ENCODE measurements at regions not wholly inside any gene's neighbourhood (a gene's known extent, or its start where the extent isn't known, plus 50 kb on each side); places are given as distances from the start of the nearest gene placed in this dataset.

GRCh38 chr7:45415265-45415664, 158.9 kb upstream of the ADCY1 start:
- Histone ChIP-seq H3K4me2 (no peak overlapping the region), H3K9me3 (peaks cover 6% of the 10 kb centered on the region; the same call in 1 of the 3 replicates), H3K4me1 (no peaks in the 10 kb centered on the region), H3K4me3 (no peak overlapping the region), H3K27ac (no peak overlapping the region)
- TF ChIP-seq FOSB (CRISPR knock-in tag; IDR thresholded peaks at IDR 0.05) (no peak), CTCF (IDR thresholded peaks at IDR 0.05) (no peak), GATA3 (IDR thresholded peaks at IDR 0.05; ENCODE audit: borderline replicate concordance) (no peak), BCL3 (IDR thresholded peaks at IDR 0.05) (no peak)
- DNase-seq (ENCODE audit: low read depth in 1 of 2, low spot score in 1 of 2) (no peak), ATAC-seq (no peak), FAIRE-seq (no peak)
- WGBS (ENCODE audit: missing lambda C conversion rate), result 38% methylated on average over 2 of the region's 2 CpGs
- ChIA-PET POLR2A (no interaction called here), CTCF (no interaction called here)

- POLR2A ChIA-PET, result no interaction called here
- CTCF ChIA-PET, result no interaction called here
- no peak for ATAC-seq
Observed at GRCh38 chr7:45416846-45417245, 157.3 kb upstream of the ADCY1 start.

GRCh38 chr7:45417268-45417667, 156.9 kb upstream of the ADCY1 start:
- H3K4me3 ChIP-seq, result no peak overlapping the region
- DNase-seq (ENCODE audit: low read depth in 1 of 2, low spot score in 1 of 2), result no peak
- POLR2A ChIA-PET, result no interaction called here
- no peak for FAIRE-seq
- 61% methylated on average over 2 of the region's 2 CpGs for WGBS (ENCODE audit: missing lambda C conversion rate)
- no peak overlapping the region for H3K27ac ChIP-seq
- TF ChIP-seq MAZ (IDR thresholded peaks at IDR 0.05; ENCODE audit: borderline replicate concordance, low read depth, low read length) (no peak), HOXA7 (CRISPR knock-in tag; IDR thresholded peaks at IDR 0.05) (no peak), KDM5A (IDR thresholded peaks at IDR 0.05) (no peak), GATA3 (IDR thresholded peaks at IDR 0.05; ENCODE audit: borderline replicate concordance) (no peak), E2F6 (IDR thresholded peaks at IDR 0.05; ENCODE audit: borderline replicate concordance, low read depth) (no peak)
- no peak for ATAC-seq
- no peaks in the 10 kb centered on the region for H3K9me3 ChIP-seq
- H3K4me2 ChIP-seq, result no peak overlapping the region
- CTCF ChIA-PET, result no interaction called here
- no peaks in the 10 kb centered on the region for H3K4me1 ChIP-seq

More at GRCh38 chr7:45416846-45417245, 157.3 kb upstream of the ADCY1 start:
- no peak for DNase-seq (ENCODE audit: low read depth in 1 of 2, low spot score in 1 of 2)
- TF ChIP-seq RARB (CRISPR knock-in tag; IDR thresholded peaks at IDR 0.05) (no peak), JUN (IDR thresholded peaks at IDR 0.05) (no peak), JUNB (IDR thresholded peaks at IDR 0.05) (no peak), MAZ (IDR thresholded peaks at IDR 0.05; ENCODE audit: borderline replicate concordance, low read depth, low read length) (no peak), E2F6 (IDR thresholded peaks at IDR 0.05; ENCODE audit: borderline replicate concordance, low read depth) (no peak), ZC3H11A (IDR thresholded peaks at IDR 0.05) (no peak), CEBPB (IDR thresholded peaks at IDR 0.05) (no peak), ZNF302 (CRISPR knock-in tag; IDR thresholded peaks at IDR 0.05) (no peak), KDM1A (IDR thresholded peaks at IDR 0.05; ENCODE audit: low read depth) (no peak), ESRRA (IDR thresholded peaks at IDR 0.05; ENCODE audit: borderline replicate concordance, low read length) (no peak), RCOR1 (IDR thresholded peaks at IDR 0.05; ENCODE audit: low read depth, low read length) (no peak), POLR2AphosphoS2 (conservative IDR thresholded peaks at IDR 0.05; ENCODE audit: low read length) (no peak), MAX (IDR thresholded peaks at IDR 0.05) (no peak), USF2 (IDR thresholded peaks at IDR 0.05) (no peak), HOXB5 (CRISPR knock-in tag; IDR thresholded peaks at IDR 0.05) (no peak), CHD4 (IDR thresholded peaks at IDR 0.05; ENCODE audit: borderline replicate concordance) (no peak), RNF2 (IDR thresholded peaks at IDR 0.05; ENCODE audit: borderline replicate concordance, low read depth) (no peak)
- Histone ChIP-seq H3K4me1 (no peaks in the 10 kb centered on the region), H3K4me2 (no peak overlapping the region), H3K27ac (no peak overlapping the region), H3K9me3 (peaks cover 2% of the 10 kb centered on the region; the same call in 1 of the 3 replicates), H3K4me3 (no peak overlapping the region)
- 24% methylated on average over 1 of the region's 1 CpG for WGBS (ENCODE audit: missing lambda C conversion rate)
- FAIRE-seq, result no peak
